Left colon (tissue), 2 donors: ENCODE measurements at regions not wholly inside any gene's neighbourhood (a gene's known extent, or its start where the extent isn't known, plus 50 kb on each side); places are given as distances from the start of the nearest gene placed in this dataset.
A peak's percentile ranks its signal among the peaks of the same experiment; 100 is the strongest.
"Not testable (repeated sequence)": the region's sequence is repeated elsewhere in the genome, so short reads cannot be mapped to it uniquely, and the experiment has no call there.

Source experiments
- ATAC-seq: fragments of 200-7000 bp; cut with Tn5 transposase; one replicate; pipeline ENCODE4 v1.9.1; 2020; ENCODE audit warnings: mild to moderate bottlenecking, moderate library complexity
- DNase-seq, 2 donors: peaks; one replicate each; pipeline ENCODE4 v3.0.0-alpha.2; 2020
- intact Hi-C, 2 donors: fragments of 100-400 bp; cut with DNase I in 1 of 2; cut with micrococcal nuclease in 1 of 2; formaldehyde crosslinking; loops; one replicate each; pipeline versions ENCODE4 v1.11.2 to v1.14.0; 2022; cut with DNase I, micrococcal nuclease
- donor health status: DM: no; HTN: no; CAD: no.
- donor health status: DM: yes; HTN: yes; CAD: no.

GRCh38 chr17:27944546-27945332 is 51.6 kb upstream of the LYRM9 start:
- ATAC-seq (no peak), DNase-seq (no peak)
- intact Hi-C loops: no loop called here

- intact Hi-C loops: no loop called here
- no peak for DNase-seq
- no peak for ATAC-seq
Observed at GRCh38 chr17:27945333-27945616, 52.1 kb upstream of the LYRM9 start.

GRCh38 chr17:27945953-27946352 is 52.8 kb upstream of the LYRM9 start:
- ATAC-seq (no peak), DNase-seq (no peak)
- intact Hi-C loops: no loop called here

GRCh38 chr17:27946513-27946912 is 53.3 kb upstream of the LYRM9 start:
- DNase-seq: no peak
- ATAC-seq: no peak
- intact Hi-C loops: no loop called here

- DNase-seq (no peak), ATAC-seq (no peak)
Observed at GRCh38 chr17:27947005-27947406, 53.8 kb upstream of the LYRM9 start.

GRCh38 chr17:27949304-27949703 is 56.1 kb upstream of the LYRM9 start:
- intact Hi-C loops: no loop called here
- ATAC-seq: no peak
- no peak for DNase-seq

More at GRCh38 chr17:27947005-27947406, 53.8 kb upstream of the LYRM9 start:
- intact Hi-C loops: no loop called here

GRCh38 chr17:27950225-27950624 is 57.1 kb upstream of the LYRM9 start:
- DNase-seq, intact Hi-C loops, ATAC-seq: not testable (repeated sequence)

GRCh38 chr17:27950995-27951394 is 57.8 kb upstream of the LYRM9 start:
- ATAC-seq: no peak
- intact Hi-C loops: no loop called here
- no peak for DNase-seq

- no peak for DNase-seq
- no peak for ATAC-seq
- intact Hi-C loops: no loop called here
Observed at GRCh38 chr17:27951872-27952271, 58.7 kb upstream of the LYRM9 start.

GRCh38 chr17:27952366-27952765 is 59.2 kb upstream of the LYRM9 start:
- intact Hi-C loops: no loop called here
- DNase-seq (no peak), ATAC-seq (no peak)

- ATAC-seq: no peak
Observed at GRCh38 chr17:27954548-27955495, 61.7 kb upstream of the LYRM9 start.

GRCh38 chr17:27956601-27957445 is 63.7 kb upstream of the LYRM9 start:
- intact Hi-C loops: no loop called here
- DNase-seq (no peak), ATAC-seq (no peak)

More at GRCh38 chr17:27954548-27955495, 61.7 kb upstream of the LYRM9 start:
- no peak for DNase-seq
- intact Hi-C loops: no loop called here

- DNase-seq, intact Hi-C loops, ATAC-seq: not testable (repeated sequence)
Observed at GRCh38 chr17:27957446-27957793, 64.3 kb upstream of the LYRM9 start.

GRCh38 chr17:27958708-27959381 is 65.7 kb upstream of the LYRM9 start:
- ATAC-seq: no peak
- no peak for DNase-seq
- intact Hi-C loops: no loop called here

- DNase-seq (no peak), ATAC-seq (no peak)
- intact Hi-C loops: no loop called here
Observed at GRCh38 chr17:27959382-27959709, 66.2 kb upstream of the LYRM9 start.

- DNase-seq (no peak), ATAC-seq (peak; percentile 37)
- intact Hi-C loops: no loop called here
Observed at GRCh38 chr17:27960183-27960849, 67.2 kb upstream of the LYRM9 start.

- DNase-seq, ATAC-seq, intact Hi-C loops: not testable (repeated sequence)
Observed at GRCh38 chr17:27962581-27962980, 69.4 kb upstream of the LYRM9 start.

- ATAC-seq (no peak), DNase-seq (no peak)
- intact Hi-C loops: no loop called here
Observed at GRCh38 chr17:27965224-27965623, 72.1 kb upstream of the LYRM9 start.
